Endodermal cell (in vitro differentiated cells): ENCODE measurements at regions not wholly inside any gene's neighbourhood (a gene's known extent, or its start where the extent isn't known, plus 50 kb on each side); places are given as distances from the start of the nearest gene placed in this dataset.

Experiments used
- DNase-seq: peaks from one replicate; pipeline ENCODE4 v3.0.0-alpha.2; 2017
- H3K27ac ChIP-seq: 2 replicates; pipeline ENCODE4 v1.5.1; 2013; ENCODE audit warnings: mild to moderate bottlenecking, low read depth, low read length, moderate library complexity
- H3K27me3 ChIP-seq: 2 replicates; pipeline ENCODE4 v1.6.1; 2013; ENCODE audit warnings: mild to moderate bottlenecking, low read length, moderate library complexity; ENCODE audit not compliant: insufficient read depth, control insufficient read depth, poor library complexity, severe bottlenecking
- H3K36me3 ChIP-seq: 2 replicates; pipeline ENCODE4 v1.7.0; 2013; ENCODE audit warnings: mild to moderate bottlenecking, low read length, moderate library complexity; ENCODE audit not compliant: control insufficient read depth, insufficient read depth
- H3K4me1 ChIP-seq: one replicate; pipeline ENCODE4 v1.7.0; 2013; ENCODE audit warnings: low read length; ENCODE audit not compliant: control insufficient read depth, insufficient read depth
- H3K4me3 ChIP-seq: 2 replicates; pipeline ENCODE4 v1.5.1; 2013; ENCODE audit warnings: mild to moderate bottlenecking, low read length, moderate library complexity
- H3K9ac ChIP-seq: 2 replicates; pipeline ENCODE4 v1.6.1; 2013; ENCODE audit warnings: mild to moderate bottlenecking, low read length, moderate library complexity; ENCODE audit not compliant: poor library complexity, severe bottlenecking; ENCODE audit errors: extremely low read depth
- H3K9me3 ChIP-seq: 2 replicates; pipeline ENCODE4 v1.6.1; 2013; ENCODE audit warnings: mild to moderate bottlenecking, low read length, moderate library complexity; ENCODE audit not compliant: control insufficient read depth
- H3K27ac Mint-ChIP-seq: 2 replicates; pipeline ENCODE4 v1.8.0; 2020; ENCODE audit warnings: mixed read lengths
- H3K27me3 Mint-ChIP-seq: 2 replicates; pipeline ENCODE4 v1.8.0; 2021; ENCODE audit warnings: mild to moderate bottlenecking, mixed read lengths; ENCODE audit not compliant: insufficient read depth
- H3K36me3 Mint-ChIP-seq: 2 replicates; pipeline ENCODE4 v1.8.0; 2020; ENCODE audit warnings: low read depth, mixed read lengths
- H3K4me1 Mint-ChIP-seq: 2 replicates; pipeline ENCODE4 v1.8.0; 2020; ENCODE audit warnings: mixed read lengths
- H3K4me3 Mint-ChIP-seq: 2 replicates; pipeline ENCODE4 v1.8.0; 2020; ENCODE audit warnings: mild to moderate bottlenecking, moderate library complexity, mixed read lengths
- H3K9me3 Mint-ChIP-seq: 2 replicates; pipeline ENCODE4 v1.8.0; 2020; ENCODE audit warnings: mild to moderate bottlenecking, mixed read lengths
- WGBS, 2 experiments: methylation state at CpG; one replicate each; pipeline versions ENCODE4 v1.1.5 to v1.1.7; 2013; ENCODE audit warnings: missing lambda C conversion rate in 2 of 2, mixed read lengths in 1 of 2; ENCODE audit not compliant: insufficient coverage in 1 of 2, insufficient read length in 1 of 2; 5-methylcytosine and 5-hydroxymethylcytosine counted together
- TF ChIP-seq, protein P1 (sequence below): fragments of 200-600 bp; sonication (generic); conservative IDR thresholded peaks from 2 replicates; pipeline ENCODE4 v1.5.0; 2021; ENCODE audit warnings: antibody characterized with exemption, mild to moderate bottlenecking

DNA sequence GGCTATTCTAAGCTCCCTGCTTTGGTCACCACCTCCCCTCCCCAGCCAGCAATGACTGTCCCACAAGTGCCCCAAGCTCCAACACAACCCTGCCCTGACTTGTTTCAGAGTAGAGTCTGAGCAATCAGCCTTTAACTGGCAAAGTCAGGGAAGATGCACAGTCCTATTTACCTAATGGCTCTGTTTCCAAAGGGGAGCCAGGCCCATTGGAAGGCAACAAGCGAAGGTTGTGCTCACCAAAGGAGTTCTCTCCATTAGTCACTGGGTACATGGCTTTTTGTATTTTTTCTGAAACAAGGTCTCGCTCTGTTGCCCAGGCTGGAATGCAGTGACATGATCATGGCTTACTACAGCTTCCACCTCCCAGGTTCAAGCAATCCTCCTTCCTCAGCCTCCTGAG is 267.1 kb upstream of the CRY1 start:
- TF ChIP-seq, protein P1, sequence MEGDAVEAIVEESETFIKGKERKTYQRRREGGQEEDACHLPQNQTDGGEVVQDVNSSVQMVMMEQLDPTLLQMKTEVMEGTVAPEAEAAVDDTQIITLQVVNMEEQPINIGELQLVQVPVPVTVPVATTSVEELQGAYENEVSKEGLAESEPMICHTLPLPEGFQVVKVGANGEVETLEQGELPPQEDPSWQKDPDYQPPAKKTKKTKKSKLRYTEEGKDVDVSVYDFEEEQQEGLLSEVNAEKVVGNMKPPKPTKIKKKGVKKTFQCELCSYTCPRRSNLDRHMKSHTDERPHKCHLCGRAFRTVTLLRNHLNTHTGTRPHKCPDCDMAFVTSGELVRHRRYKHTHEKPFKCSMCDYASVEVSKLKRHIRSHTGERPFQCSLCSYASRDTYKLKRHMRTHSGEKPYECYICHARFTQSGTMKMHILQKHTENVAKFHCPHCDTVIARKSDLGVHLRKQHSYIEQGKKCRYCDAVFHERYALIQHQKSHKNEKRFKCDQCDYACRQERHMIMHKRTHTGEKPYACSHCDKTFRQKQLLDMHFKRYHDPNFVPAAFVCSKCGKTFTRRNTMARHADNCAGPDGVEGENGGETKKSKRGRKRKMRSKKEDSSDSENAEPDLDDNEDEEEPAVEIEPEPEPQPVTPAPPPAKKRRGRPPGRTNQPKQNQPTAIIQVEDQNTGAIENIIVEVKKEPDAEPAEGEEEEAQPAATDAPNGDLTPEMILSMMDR, result no peak
- DNase-seq, result no peak
- Mint-ChIP-seq H3K9me3 (no peaks in the 10 kb centered on the region), H3K4me1 (peaks cover 9% of the 10 kb centered on the region), H3K36me3 (no peaks in the 10 kb centered on the region), H3K27me3 (peaks cover 27% of the 10 kb centered on the region), H3K27ac (no peak overlapping the region), H3K4me3 (no peak overlapping the region)
- Histone ChIP-seq H3K27me3 (peaks cover 20% of the 10 kb centered on the region), H3K9me3 (no peaks in the 10 kb centered on the region), H3K4me1 (peaks cover 8% of the 10 kb centered on the region), H3K36me3 (no peaks in the 10 kb centered on the region), H3K27ac (no peak overlapping the region), H3K4me3 (no peak overlapping the region), H3K9ac (no peak overlapping the region)
- 91 to 94% methylated on average over 2 of the region's 2 CpGs for WGBS, 2 experiments

DNA sequence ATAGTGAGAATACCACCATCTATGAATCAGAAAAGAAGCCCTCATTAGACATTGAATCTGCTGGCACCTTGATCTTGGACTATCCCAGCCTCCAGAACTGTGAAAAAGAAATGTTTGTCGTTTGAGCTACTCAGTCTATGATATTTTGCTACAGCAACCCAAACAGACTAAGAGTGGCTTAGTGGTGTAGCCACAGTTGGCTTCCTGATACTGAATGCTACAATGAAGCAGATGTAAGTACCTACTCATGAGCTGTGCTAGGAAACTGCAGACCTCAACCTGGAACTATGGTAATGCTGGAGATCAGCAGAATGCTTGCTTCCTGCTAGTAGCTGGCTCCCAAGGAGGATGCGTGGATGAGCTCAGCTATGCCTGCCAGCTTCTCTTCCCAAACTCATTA is 268.6 kb upstream of the CRY1 start:
- DNase-seq, result no peak
- H3K36me3 ChIP-seq, result no peaks in the 10 kb centered on the region

DNA sequence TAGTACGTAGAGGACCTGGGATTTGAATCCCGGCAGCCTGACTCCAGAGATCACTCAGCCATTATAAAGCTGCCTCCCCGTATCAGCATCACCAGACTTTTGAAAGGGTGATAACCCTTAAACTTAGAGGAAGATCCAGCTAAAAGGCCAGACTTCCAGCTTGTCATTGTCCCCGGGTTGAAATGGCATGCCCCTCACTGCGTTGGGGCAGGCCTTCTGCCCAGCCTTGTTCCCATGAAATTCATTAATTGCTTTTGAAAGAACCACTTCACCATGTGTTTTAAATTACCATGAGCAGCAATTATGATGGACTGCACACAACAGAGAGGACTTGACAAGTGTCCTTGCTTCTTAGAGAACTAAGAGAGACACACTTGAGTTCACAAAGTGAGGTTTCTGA is 269.6 kb upstream of the CRY1 start:
- no peak for DNase-seq
- Histone ChIP-seq H3K4me3 (no peak overlapping the region), H3K9ac (no peak overlapping the region), H3K9me3 (no peaks in the 10 kb centered on the region), H3K27ac (no peak overlapping the region), H3K36me3 (no peaks in the 10 kb centered on the region), H3K4me1 (peaks cover 13% of the 10 kb centered on the region), H3K27me3 (peaks cover 11% of the 10 kb centered on the region)
- Mint-ChIP-seq H3K9me3 (no peaks in the 10 kb centered on the region), H3K27ac (no peak overlapping the region), H3K4me3 (no peak overlapping the region), H3K27me3 (peaks cover 39% of the 10 kb centered on the region), H3K4me1 (peaks cover 16% of the 10 kb centered on the region), H3K36me3 (no peaks in the 10 kb centered on the region)
- WGBS, 2 experiments, result 81 to 87% methylated on average over 5 of the region's 5 CpGs
- TF ChIP-seq, protein P1, result no peak

More for the DNA sequence above, 268.6 kb upstream of the CRY1 start:
- H3K4me1 ChIP-seq, result peaks cover 13% of the 10 kb centered on the region
- TF ChIP-seq, protein P1, result no peak
- Mint-ChIP-seq H3K4me3 (no peak overlapping the region), H3K36me3 (no peaks in the 10 kb centered on the region), H3K9me3 (no peaks in the 10 kb centered on the region), H3K27me3 (peaks cover 33% of the 10 kb centered on the region), H3K27ac (no peak overlapping the region), H3K4me1 (peaks cover 16% of the 10 kb centered on the region)
- H3K4me3 ChIP-seq, result no peak overlapping the region
- H3K9me3 ChIP-seq, result no peaks in the 10 kb centered on the region
- peaks cover 11% of the 10 kb centered on the region for H3K27me3 ChIP-seq
- no peak overlapping the region for H3K9ac ChIP-seq
- no peak overlapping the region for H3K27ac ChIP-seq
- 89 to 100% methylated on average over 2 of the region's 2 CpGs for WGBS, 2 experiments
